HL-60 (cell line): ENCODE measurements at regions not wholly inside any gene's neighbourhood (a gene's known extent, or its start where the extent isn't known, plus 50 kb on each side); places are given as distances from the start of the nearest gene placed in this dataset.

Experiments
- DNase-seq, 2 experiments: peaks; one replicate each; pipeline ENCODE4 v3.0.0-alpha.2; 2010 to 2020; ENCODE audit warnings: low read depth in 1 of 2, low spot score in 1 of 2
- H3K27ac ChIP-seq: fragments of 250-450 bp; sonication (Bioruptor Pico); replicated peaks from 2 replicates; pipeline ENCODE4 v1.5.1; 2020; ENCODE audit warnings: mild to moderate bottlenecking, moderate library complexity
- H3K27me3 ChIP-seq: fragments of 250-450 bp; sonication (Bioruptor Pico); 2 replicates; pipeline ENCODE4 v1.5.1; 2021; ENCODE audit warnings: mild to moderate bottlenecking, moderate library complexity; ENCODE audit not compliant: insufficient read depth, poor library complexity, severe bottlenecking
- H3K4me3 ChIP-seq: replicated peaks from 2 replicates; pipeline ENCODE4 v1.5.1; 2011; ENCODE audit warnings: mild to moderate bottlenecking, control low read depth, low read length; ENCODE audit not compliant: insufficient read depth
- GABPA ChIP-seq: IDR thresholded peaks from 2 replicates; pipeline ENCODE4 v1.6.1; 2012; ENCODE audit warnings: low read depth
- POLR2AphosphoS5 ChIP-seq: IDR thresholded peaks from 2 replicates; pipeline ENCODE4 v1.6.1; 2012; ENCODE audit warnings: low read depth
- SPI1 ChIP-seq: IDR thresholded peaks from 2 replicates; pipeline ENCODE4 v1.6.1; 2012; ENCODE audit warnings: low read depth, mild to moderate bottlenecking, borderline replicate concordance
- TF ChIP-seq, protein P1 (sequence below): IDR thresholded peaks from one replicate; pipeline ENCODE4 v1.5.1; 2011; ENCODE audit warnings: low read length, control low read depth, inconsistent platforms; ENCODE audit not compliant: insufficient read depth
- TF ChIP-seq, protein P2 (sequence below): IDR thresholded peaks from 2 replicates; pipeline ENCODE4 v1.6.1; 2012; ENCODE audit warnings: low read depth; ENCODE audit not compliant: insufficient replicate concordance

DNA sequence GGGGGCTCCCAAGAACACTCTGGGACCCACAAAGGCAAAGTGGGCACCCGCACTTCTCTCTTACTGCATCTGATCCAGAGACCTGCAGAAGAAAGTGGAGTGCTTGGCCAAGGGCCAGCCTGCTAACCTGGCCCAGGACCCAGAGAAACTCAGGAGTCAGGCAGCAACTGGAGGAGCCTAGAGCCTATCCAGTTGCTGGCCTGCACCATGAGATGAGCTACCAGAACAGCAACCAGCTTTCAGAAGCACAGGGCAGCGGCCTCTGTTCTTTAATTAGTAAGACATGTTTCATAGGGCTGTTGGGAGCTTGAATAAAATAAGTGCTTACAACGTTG lies 298.3 kb downstream of the GADD45G start:
- Histone ChIP-seq H3K27me3 (peaks cover 8% of the 10 kb centered on the region), H3K4me3 (no peak overlapping the region), H3K27ac (no peak overlapping the region)
- DNase-seq, result no peak
- no peak for TF ChIP-seq GABPA
- TF ChIP-seq POLR2AphosphoS5, result no peak
- TF ChIP-seq SPI1, result no peak
- TF ChIP-seq, protein P1, sequence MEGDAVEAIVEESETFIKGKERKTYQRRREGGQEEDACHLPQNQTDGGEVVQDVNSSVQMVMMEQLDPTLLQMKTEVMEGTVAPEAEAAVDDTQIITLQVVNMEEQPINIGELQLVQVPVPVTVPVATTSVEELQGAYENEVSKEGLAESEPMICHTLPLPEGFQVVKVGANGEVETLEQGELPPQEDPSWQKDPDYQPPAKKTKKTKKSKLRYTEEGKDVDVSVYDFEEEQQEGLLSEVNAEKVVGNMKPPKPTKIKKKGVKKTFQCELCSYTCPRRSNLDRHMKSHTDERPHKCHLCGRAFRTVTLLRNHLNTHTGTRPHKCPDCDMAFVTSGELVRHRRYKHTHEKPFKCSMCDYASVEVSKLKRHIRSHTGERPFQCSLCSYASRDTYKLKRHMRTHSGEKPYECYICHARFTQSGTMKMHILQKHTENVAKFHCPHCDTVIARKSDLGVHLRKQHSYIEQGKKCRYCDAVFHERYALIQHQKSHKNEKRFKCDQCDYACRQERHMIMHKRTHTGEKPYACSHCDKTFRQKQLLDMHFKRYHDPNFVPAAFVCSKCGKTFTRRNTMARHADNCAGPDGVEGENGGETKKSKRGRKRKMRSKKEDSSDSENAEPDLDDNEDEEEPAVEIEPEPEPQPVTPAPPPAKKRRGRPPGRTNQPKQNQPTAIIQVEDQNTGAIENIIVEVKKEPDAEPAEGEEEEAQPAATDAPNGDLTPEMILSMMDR, result no peak
- TF ChIP-seq, protein P2, sequence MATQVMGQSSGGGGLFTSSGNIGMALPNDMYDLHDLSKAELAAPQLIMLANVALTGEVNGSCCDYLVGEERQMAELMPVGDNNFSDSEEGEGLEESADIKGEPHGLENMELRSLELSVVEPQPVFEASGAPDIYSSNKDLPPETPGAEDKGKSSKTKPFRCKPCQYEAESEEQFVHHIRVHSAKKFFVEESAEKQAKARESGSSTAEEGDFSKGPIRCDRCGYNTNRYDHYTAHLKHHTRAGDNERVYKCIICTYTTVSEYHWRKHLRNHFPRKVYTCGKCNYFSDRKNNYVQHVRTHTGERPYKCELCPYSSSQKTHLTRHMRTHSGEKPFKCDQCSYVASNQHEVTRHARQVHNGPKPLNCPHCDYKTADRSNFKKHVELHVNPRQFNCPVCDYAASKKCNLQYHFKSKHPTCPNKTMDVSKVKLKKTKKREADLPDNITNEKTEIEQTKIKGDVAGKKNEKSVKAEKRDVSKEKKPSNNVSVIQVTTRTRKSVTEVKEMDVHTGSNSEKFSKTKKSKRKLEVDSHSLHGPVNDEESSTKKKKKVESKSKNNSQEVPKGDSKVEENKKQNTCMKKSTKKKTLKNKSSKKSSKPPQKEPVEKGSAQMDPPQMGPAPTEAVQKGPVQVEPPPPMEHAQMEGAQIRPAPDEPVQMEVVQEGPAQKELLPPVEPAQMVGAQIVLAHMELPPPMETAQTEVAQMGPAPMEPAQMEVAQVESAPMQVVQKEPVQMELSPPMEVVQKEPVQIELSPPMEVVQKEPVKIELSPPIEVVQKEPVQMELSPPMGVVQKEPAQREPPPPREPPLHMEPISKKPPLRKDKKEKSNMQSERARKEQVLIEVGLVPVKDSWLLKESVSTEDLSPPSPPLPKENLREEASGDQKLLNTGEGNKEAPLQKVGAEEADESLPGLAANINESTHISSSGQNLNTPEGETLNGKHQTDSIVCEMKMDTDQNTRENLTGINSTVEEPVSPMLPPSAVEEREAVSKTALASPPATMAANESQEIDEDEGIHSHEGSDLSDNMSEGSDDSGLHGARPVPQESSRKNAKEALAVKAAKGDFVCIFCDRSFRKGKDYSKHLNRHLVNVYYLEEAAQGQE, result no peak

DNA sequence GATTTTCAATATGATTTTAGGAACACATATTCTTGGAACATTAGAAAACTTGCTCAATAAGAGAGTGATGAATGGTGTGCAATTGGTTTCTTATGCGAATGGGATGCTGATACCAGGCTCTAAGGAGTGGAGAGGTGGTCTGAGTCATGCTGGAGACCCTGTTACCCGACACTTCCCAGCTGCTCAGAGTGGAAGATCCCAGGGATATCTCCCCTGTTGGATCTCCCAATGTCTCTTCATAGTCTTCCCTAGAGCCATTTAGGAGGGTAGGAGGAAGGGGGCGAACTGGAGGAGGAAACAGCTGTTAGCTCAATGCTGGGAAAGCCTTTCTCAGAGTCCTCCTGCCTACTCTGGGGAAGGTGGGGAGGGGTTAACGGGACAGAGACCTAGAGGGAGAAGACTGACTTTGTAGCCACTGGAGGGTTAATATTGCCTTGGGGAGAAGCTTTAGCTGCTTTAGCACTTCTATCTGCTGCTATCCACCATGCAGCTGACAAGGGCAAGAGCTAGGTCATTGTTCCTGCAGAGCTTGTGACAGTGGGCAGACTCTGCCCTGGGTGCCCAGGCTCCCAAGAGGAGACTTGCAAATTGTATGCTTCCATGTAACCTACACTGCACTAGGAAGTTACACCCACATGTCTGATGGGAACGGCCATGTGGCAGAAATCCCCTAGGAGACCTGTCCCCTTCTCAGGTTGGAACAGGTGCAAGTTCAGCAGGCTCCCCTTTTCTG lies 301.0 kb downstream of the GADD45G start:
- no peak for DNase-seq
- Histone ChIP-seq H3K27ac (no peak overlapping the region), H3K27me3 (peaks cover 9% of the 10 kb centered on the region), H3K4me3 (no peak overlapping the region)
- TF ChIP-seq GABPA (no peak), SPI1 (no peak), POLR2AphosphoS5 (no peak)
- TF ChIP-seq, protein P1, result no peak
- TF ChIP-seq, protein P2, result no peak

DNA sequence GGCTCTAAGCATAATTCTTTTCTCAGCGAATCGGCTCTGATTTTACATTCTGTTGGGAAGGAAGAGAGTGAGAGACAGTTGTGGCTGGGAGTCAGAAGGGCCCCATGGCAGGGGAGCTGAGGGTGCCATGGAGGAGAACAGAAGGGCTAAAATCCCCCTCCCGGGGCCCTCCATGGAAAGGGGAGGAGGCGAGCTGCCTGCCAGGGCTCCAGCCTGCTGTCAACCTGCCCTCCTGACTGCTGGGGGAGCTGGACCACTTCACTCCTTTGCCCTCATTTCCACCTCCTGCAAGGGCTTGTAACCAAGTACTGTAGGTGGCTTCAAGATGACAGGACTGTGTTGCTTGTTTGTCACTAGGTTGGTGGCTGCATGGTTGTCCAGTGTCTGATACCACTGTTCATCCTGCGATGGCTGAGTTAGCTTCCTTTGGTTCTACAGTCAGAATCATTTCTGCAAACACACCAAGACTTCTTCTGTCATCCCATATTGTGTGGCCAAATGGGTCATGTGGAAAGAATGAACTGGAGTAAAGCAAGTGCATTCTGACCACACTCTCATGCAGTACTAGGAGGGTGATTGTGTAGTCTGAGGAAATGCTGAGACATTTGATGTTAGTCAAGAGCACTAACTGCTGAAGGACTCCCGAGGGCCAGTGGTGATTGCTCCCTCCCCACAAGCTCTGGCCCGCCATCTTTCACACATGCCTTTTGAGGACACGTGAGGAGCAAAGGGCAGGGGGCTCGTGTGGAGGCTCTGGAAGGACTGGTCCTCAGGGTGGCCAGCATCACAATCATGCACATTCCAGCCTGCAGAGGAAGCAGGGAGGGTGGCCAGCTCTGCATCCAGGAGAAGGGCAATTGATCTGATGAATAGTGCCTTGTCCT lies 307.2 kb downstream of the GADD45G start:
- no peak overlapping the region for H3K4me3 ChIP-seq
- peaks cover 8% of the 10 kb centered on the region for H3K27me3 ChIP-seq
- no peak overlapping the region for H3K27ac ChIP-seq
- no peak for TF ChIP-seq SPI1
- TF ChIP-seq POLR2AphosphoS5, result no peak
- TF ChIP-seq, protein P1, result no peak
- no peak for TF ChIP-seq GABPA
- TF ChIP-seq, protein P2, result no peak
- DNase-seq, result no peak
